ENCODE measurements at regions not wholly inside any gene's neighbourhood (a gene's known extent, or its start where the extent isn't known, plus 50 kb on each side); places are given as distances from the start of the nearest gene placed in this dataset.

DNA sequence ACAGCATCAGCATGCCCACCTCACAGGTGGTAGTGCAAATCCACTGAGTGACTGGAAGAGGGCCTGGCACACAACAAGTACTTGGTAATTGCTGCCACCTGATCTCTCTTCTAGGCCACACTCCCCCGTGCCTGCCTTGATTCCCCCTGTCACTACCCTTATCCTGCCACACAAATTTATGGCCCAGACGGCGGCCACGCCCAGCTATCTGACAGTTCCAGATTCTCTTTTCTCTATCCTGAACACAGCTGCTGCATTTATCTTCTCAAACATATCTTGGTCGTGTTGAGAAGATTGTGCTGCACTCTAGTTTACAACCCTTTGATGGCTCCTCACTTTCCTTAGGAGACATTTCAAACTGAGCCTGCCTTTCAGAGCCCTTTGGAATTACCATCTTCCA, 585.2 kb downstream of the NTRK3 start:
- H3K27me3 Mint-ChIP-seq (ENCODE audit: insufficient read depth, low read depth, poor library complexity) = peaks cover 6% of the 10 kb centered on the region
- TF ChIP-seq STAT1 (IDR thresholded peaks at IDR 0.05; ENCODE audit: unreplicated experiment) (no peak), NANOG (IDR thresholded peaks at IDR 0.05; ENCODE audit: borderline replicate concordance) (no peak), ZNF331 (CRISPR knock-in tag; IDR thresholded peaks at IDR 0.05; ENCODE audit: low read depth) (no peak)
- TF ChIP-seq, protein P1, sequence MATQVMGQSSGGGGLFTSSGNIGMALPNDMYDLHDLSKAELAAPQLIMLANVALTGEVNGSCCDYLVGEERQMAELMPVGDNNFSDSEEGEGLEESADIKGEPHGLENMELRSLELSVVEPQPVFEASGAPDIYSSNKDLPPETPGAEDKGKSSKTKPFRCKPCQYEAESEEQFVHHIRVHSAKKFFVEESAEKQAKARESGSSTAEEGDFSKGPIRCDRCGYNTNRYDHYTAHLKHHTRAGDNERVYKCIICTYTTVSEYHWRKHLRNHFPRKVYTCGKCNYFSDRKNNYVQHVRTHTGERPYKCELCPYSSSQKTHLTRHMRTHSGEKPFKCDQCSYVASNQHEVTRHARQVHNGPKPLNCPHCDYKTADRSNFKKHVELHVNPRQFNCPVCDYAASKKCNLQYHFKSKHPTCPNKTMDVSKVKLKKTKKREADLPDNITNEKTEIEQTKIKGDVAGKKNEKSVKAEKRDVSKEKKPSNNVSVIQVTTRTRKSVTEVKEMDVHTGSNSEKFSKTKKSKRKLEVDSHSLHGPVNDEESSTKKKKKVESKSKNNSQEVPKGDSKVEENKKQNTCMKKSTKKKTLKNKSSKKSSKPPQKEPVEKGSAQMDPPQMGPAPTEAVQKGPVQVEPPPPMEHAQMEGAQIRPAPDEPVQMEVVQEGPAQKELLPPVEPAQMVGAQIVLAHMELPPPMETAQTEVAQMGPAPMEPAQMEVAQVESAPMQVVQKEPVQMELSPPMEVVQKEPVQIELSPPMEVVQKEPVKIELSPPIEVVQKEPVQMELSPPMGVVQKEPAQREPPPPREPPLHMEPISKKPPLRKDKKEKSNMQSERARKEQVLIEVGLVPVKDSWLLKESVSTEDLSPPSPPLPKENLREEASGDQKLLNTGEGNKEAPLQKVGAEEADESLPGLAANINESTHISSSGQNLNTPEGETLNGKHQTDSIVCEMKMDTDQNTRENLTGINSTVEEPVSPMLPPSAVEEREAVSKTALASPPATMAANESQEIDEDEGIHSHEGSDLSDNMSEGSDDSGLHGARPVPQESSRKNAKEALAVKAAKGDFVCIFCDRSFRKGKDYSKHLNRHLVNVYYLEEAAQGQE (IDR thresholded peaks at IDR 0.05; ENCODE audit: unreplicated experiment) = no peak
- TF ChIP-seq, protein P2, sequence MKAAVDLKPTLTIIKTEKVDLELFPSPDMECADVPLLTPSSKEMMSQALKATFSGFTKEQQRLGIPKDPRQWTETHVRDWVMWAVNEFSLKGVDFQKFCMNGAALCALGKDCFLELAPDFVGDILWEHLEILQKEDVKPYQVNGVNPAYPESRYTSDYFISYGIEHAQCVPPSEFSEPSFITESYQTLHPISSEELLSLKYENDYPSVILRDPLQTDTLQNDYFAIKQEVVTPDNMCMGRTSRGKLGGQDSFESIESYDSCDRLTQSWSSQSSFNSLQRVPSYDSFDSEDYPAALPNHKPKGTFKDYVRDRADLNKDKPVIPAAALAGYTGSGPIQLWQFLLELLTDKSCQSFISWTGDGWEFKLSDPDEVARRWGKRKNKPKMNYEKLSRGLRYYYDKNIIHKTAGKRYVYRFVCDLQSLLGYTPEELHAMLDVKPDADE (IDR thresholded peaks at IDR 0.05) = no peak
- DNase-seq (ENCODE audit: low spot score) (no peak), ATAC-seq (no peak)
- Histone ChIP-seq H3K79me2 (replicated peaks; ENCODE audit: insufficient read depth) (no peaks in the 10 kb centered on the region), H3K9me2 (ENCODE audit: insufficient read depth) (no peaks in the 10 kb centered on the region), H3K36me3 (ENCODE audit: insufficient read depth) (0 out of 2 replicates have a peak, but pooled peaks cover 8% of the 10 kb centered on the region), H3F3A (replicated peaks; ENCODE audit: low read depth) (no peaks in the 10 kb centered on the region), H3K4me2 (no peak overlapping the region), H3K27me3 (ENCODE audit: insufficient read depth) (no peaks in the 10 kb centered on the region), H3K4me3 (no peak overlapping the region), H2AFZ (no peak overlapping the region), H3K27ac (ENCODE audit: low read depth) (no peak overlapping the region), H4K20me1 (replicated peaks; ENCODE audit: insufficient read depth) (no peaks in the 10 kb centered on the region), H3K4me1 (ENCODE audit: insufficient read depth) (no peaks in the 10 kb centered on the region)
- peaks cover 4% of the 10 kb centered on the region; the same call in 1 of the 3 replicates for H3K4me1 Mint-ChIP-seq
- no peak overlapping the region for H3K27ac Mint-ChIP-seq
- H3K4me3 Mint-ChIP-seq = no peak overlapping the region
- H3K36me3 Mint-ChIP-seq (ENCODE audit: low read depth) = peaks cover 10% of the 10 kb centered on the region; the same call in 2 of the 3 replicates
- peaks cover 17% of the 10 kb centered on the region for H3K9me3 Mint-ChIP-seq

DNA sequence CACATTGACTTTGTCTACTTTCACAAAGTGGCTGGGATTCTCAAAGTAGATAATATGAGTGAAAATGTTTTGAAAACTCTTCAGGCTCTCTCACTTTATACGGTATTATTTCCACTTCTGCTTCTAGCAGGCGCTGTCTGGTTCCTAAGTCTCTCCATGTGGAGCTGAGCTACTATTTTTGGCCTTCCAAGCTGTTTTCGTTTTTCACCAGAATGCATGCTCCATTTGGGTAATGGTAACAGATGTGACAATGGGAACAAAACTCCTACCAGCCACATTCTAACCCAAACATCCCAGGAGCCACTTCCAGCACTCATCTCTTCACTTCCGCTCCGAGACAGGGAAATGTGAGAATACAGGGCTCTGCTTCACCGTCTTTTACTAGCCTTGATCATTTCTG, 586.7 kb downstream of the NTRK3 start:
- Histone ChIP-seq H3K27ac (ENCODE audit: low read depth) (no peak overlapping the region), H3K9me2 (ENCODE audit: insufficient read depth) (no peaks in the 10 kb centered on the region), H3F3A (replicated peaks; ENCODE audit: low read depth) (no peaks in the 10 kb centered on the region), H3K36me3 (ENCODE audit: insufficient read depth) (0 out of 2 replicates have a peak, but pooled peaks cover 8% of the 10 kb centered on the region), H2AFZ (no peak overlapping the region), H3K27me3 (ENCODE audit: insufficient read depth) (no peaks in the 10 kb centered on the region), H3K4me2 (no peak overlapping the region), H3K4me1 (ENCODE audit: insufficient read depth) (no peaks in the 10 kb centered on the region), H3K79me2 (replicated peaks; ENCODE audit: insufficient read depth) (no peaks in the 10 kb centered on the region), H3K4me3 (no peak overlapping the region), H4K20me1 (replicated peaks; ENCODE audit: insufficient read depth) (no peaks in the 10 kb centered on the region)
- no peak overlapping the region for H3K4me3 Mint-ChIP-seq
- DNase-seq (ENCODE audit: low spot score) (no peak), ATAC-seq (no peak)
- no peak overlapping the region for H3K27ac Mint-ChIP-seq
- H3K27me3 Mint-ChIP-seq (ENCODE audit: insufficient read depth, low read depth, poor library complexity) = peaks cover 5% of the 10 kb centered on the region
- H3K9me3 Mint-ChIP-seq = peaks cover 25% of the 10 kb centered on the region
- H3K36me3 Mint-ChIP-seq (ENCODE audit: low read depth) = peaks cover 10% of the 10 kb centered on the region; the same call in 2 of the 3 replicates
- peaks cover 4% of the 10 kb centered on the region; the same call in 1 of the 3 replicates for H3K4me1 Mint-ChIP-seq
- TF ChIP-seq, protein P1 (IDR thresholded peaks at IDR 0.05; ENCODE audit: unreplicated experiment) = no peak
- no peak for TF ChIP-seq JUNB (IDR thresholded peaks at IDR 0.05; ENCODE audit: unreplicated experiment)
- TF ChIP-seq, protein P3, sequence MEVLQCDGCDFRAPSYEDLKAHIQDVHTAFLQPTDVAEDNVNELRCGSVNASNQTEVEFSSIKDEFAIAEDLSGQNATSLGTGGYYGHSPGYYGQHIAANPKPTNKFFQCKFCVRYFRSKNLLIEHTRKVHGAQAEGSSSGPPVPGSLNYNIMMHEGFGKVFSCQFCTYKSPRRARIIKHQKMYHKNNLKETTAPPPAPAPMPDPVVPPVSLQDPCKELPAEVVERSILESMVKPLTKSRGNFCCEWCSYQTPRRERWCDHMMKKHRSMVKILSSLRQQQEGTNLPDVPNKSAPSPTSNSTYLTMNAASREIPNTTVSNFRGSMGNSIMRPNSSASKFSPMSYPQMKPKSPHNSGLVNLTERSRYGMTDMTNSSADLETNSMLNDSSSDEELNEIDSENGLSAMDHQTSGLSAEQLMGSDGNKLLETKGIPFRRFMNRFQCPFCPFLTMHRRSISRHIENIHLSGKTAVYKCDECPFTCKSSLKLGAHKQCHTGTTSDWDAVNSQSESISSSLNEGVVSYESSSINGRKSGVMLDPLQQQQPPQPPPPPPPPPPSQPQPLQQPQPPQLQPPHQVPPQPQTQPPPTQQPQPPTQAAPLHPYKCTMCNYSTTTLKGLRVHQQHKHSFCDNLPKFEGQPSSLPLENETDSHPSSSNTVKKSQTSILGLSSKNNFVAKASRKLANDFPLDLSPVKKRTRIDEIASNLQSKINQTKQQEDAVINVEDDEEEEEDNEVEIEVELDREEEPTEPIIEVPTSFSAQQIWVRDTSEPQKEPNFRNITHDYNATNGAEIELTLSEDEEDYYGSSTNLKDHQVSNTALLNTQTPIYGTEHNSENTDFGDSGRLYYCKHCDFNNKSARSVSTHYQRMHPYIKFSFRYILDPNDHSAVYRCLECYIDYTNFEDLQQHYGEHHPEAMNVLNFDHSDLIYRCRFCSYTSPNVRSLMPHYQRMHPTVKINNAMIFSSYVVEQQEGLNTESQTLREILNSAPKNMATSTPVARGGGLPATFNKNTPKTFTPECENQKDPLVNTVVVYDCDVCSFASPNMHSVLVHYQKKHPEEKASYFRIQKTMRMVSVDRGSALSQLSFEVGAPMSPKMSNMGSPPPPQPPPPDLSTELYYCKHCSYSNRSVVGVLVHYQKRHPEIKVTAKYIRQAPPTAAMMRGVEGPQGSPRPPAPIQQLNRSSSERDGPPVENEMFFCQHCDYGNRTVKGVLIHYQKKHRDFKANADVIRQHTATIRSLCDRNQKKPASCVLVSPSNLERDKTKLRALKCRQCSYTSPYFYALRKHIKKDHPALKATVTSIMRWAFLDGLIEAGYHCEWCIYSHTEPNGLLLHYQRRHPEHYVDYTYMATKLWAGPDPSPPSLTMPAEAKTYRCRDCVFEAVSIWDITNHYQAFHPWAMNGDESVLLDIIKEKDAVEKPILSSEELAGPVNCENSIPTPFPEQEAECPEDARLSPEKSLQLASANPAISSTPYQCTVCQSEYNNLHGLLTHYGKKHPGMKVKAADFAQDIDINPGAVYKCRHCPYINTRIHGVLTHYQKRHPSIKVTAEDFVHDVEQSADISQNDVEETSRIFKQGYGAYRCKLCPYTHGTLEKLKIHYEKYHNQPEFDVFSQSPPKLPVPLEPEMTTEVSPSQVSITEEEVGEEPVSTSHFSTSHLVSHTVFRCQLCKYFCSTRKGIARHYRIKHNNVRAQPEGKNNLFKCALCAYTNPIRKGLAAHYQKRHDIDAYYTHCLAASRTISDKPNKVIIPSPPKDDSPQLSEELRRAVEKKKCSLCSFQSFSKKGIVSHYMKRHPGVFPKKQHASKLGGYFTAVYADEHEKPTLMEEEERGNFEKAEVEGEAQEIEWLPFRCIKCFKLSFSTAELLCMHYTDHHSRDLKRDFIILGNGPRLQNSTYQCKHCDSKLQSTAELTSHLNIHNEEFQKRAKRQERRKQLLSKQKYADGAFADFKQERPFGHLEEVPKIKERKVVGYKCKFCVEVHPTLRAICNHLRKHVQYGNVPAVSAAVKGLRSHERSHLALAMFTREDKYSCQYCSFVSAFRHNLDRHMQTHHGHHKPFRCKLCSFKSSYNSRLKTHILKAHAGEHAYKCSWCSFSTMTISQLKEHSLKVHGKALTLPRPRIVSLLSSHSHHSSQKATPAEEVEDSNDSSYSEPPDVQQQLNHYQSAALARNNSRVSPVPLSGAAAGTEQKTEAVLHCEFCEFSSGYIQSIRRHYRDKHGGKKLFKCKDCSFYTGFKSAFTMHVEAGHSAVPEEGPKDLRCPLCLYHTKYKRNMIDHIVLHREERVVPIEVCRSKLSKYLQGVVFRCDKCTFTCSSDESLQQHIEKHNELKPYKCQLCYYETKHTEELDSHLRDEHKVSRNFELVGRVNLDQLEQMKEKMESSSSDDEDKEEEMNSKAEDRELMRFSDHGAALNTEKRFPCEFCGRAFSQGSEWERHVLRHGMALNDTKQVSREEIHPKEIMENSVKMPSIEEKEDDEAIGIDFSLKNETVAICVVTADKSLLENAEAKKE (CRISPR knock-in tag; IDR thresholded peaks at IDR 0.05) = no peak
- TF ChIP-seq STAT1 (IDR thresholded peaks at IDR 0.05; ENCODE audit: unreplicated experiment) = no peak
